ENCODE measurements at regions not wholly inside any gene's neighbourhood (a gene's known extent, or its start where the extent isn't known, plus 50 kb on each side); places are given as distances from the start of the nearest gene placed in this dataset.

GRCh38 chr4:173680278-173680677, 150.2 kb upstream of the HAND2 start (continued):
- TF ChIP-seq MEF2A (IDR thresholded peaks at IDR 0.05; ENCODE audit: control insufficient read depth, low read depth, low read length) (no peak), HNRNPUL1 (IDR thresholded peaks at IDR 0.05; ENCODE audit: low read length) (no peak)

- Histone ChIP-seq H3K27me3 (ENCODE audit: control insufficient read depth in 2 of 2, insufficient read depth in 2 of 2, low read length in 2 of 2) (no peaks in the 10 kb centered on the region), H3K36me3 (ENCODE audit: control insufficient read depth, insufficient read depth, low read length) (no peaks in the 10 kb centered on the region), H3K9me1 (ENCODE audit: control insufficient read depth, insufficient read depth, low read length) (no peaks in the 10 kb centered on the region), H3K9me3 (replicated peaks; ENCODE audit: control insufficient read depth, insufficient read depth, low read depth, low read length) (no peaks in the 10 kb centered on the region), H3K4me1 (replicated peaks in 1 of 2; ENCODE audit: control insufficient read depth in 2 of 2, insufficient read depth in 2 of 2, low read length in 2 of 2) (no peaks in the 10 kb centered on the region), H3K4me2 (ENCODE audit: insufficient read depth, low read length) (no peak overlapping the region), H3K9ac (ENCODE audit: insufficient read depth in 1 of 2, low read depth in 2 of 2, low read length in 2 of 2) (no peak overlapping the region), H2AFZ (ENCODE audit: low read depth, low read length) (no peak overlapping the region), H3K4me3 (no peak overlapping the region), H3K79me2 (ENCODE audit: control insufficient read depth, insufficient read depth, low read length) (no peaks in the 10 kb centered on the region), H4K20me1 (replicated peaks; ENCODE audit: control insufficient read depth, insufficient read depth, low read length) (no peaks in the 10 kb centered on the region), H3K27ac (ENCODE audit: extremely low read depth, low read depth, low read length) (no peak overlapping the region)
- no peak for ATAC-seq
- 4% methylated on average over 3 of the region's 3 CpGs for WGBS (ENCODE audit: insufficient coverage, low coverage, missing lambda C conversion rate)
- in situ Hi-C loops (cut with MboI) (no loop called here), intact Hi-C loops (cut with micrococcal nuclease) (no loop called here)
- no peak for DNase-seq (ENCODE audit: extremely low read depth in 1 of 4, low spot score in 3 of 4)
- CTCF ChIA-PET (ENCODE audit: low intra/inter-chr PET ratio): no interaction called here
- no peak for FAIRE-seq
- BruUV-seq (replicated peaks): no TSS peak
- POLR2A ChIA-PET: interaction anchor here (0.7 kb wide), 1 partner anchor 214 kb away, joined by 3 read pairs; no protein-coding TSS in a partner anchor
- no peak for TF ChIP-seq SMAD1 (IDR thresholded peaks at IDR 0.05; ENCODE audit: low read depth, low read length, partially characterized antibody)
- TF ChIP-seq ZNF316 (IDR thresholded peaks at IDR 0.05): peak; percentile 63
- peak; percentile 27; the same call in 1 of the 2 replicates for TF ChIP-seq MAFF (IDR thresholded peaks at IDR 0.05; ENCODE audit: low read length)
- no peak for TF ChIP-seq SRSF3 (IDR thresholded peaks at IDR 0.05; ENCODE audit: insufficient read depth, low read length)
- no peak for TF ChIP-seq ZC3H4 (CRISPR knock-in tag; IDR thresholded peaks at IDR 0.05; ENCODE audit: borderline replicate concordance)
- TF ChIP-seq LARP7 (IDR thresholded peaks at IDR 0.05): no peak
- TF ChIP-seq C11orf30 (IDR thresholded peaks at IDR 0.05; ENCODE audit: low read depth): peak; percentile 19; the same call in 1 of the 2 replicates
- no peak for TF ChIP-seq TFAM (CRISPR knock-in tag; conservative IDR thresholded peaks at IDR 0.05)
Measured at GRCh38 chr4:173675446-173675845, 145.4 kb upstream of the HAND2 start.

All from K562 (cell line).